Left lung (tissue), 4 donors: ENCODE measurements at regions not wholly inside any gene's neighbourhood (a gene's known extent, or its start where the extent isn't known, plus 50 kb on each side); places are given as distances from the start of the nearest gene placed in this dataset.
A peak's percentile ranks its signal among the peaks of the same experiment; 100 is the strongest.

Source experiments
- ATAC-seq: fragments of 200-7000 bp; cut with Tn5 transposase; one replicate; pipeline ENCODE4 v1.9.1; 2020; ENCODE audit warnings: moderate library complexity
- DNase-seq, 4 donors: peaks; one replicate each; pipeline ENCODE4 v3.0.0-alpha.2; 2013 to 2020
- H3K27ac ChIP-seq, 2 donors: fragments of 200-600 bp; sonication (generic) in 1 of 2; one replicate each; pipeline versions ENCODE4 v1.5.0 to v1.8.0; 2020 to 2021
- H3K27me3 ChIP-seq, 2 donors: fragments of 200-600 bp; sonication (generic) in 1 of 2; one replicate each; pipeline versions ENCODE4 v1.5.0 to v1.8.0; 2020 to 2021
- H3K36me3 ChIP-seq, 2 donors: fragments of 200-600 bp; sonication (generic) in 1 of 2; one replicate each; pipeline versions ENCODE4 v1.5.0 to v1.8.0; 2020 to 2021
- H3K4me1 ChIP-seq, 2 donors: fragments of 200-600 bp; one replicate each; pipeline ENCODE4 v1.8.0; 2021
- H3K4me3 ChIP-seq, 2 donors: fragments of 200-600 bp; sonication (generic) in 1 of 2; one replicate each; pipeline versions ENCODE4 v1.5.0 to v1.8.0; 2020 to 2021; ENCODE audit warnings: mild to moderate bottlenecking in 1 of 2
- H3K9me3 ChIP-seq, 2 donors: fragments of 200-600 bp; sonication (generic) in 1 of 2; one replicate each; pipeline versions ENCODE4 v1.5.0 to v1.8.0; 2020 to 2021
- intact Hi-C, 2 donors: fragments of 100-400 bp; cut with DNase I; formaldehyde crosslinking; loops; one replicate each; pipeline versions ENCODE4 v1.11.2 to v1.14.2; 2022
- TF ChIP-seq, protein P1 (sequence below), 2 donors: fragments of 200-600 bp; sonication (generic) in 1 of 2; IDR thresholded peaks; one replicate each; pipeline versions ENCODE4 v1.5.0 to v1.8.0; 2021; ENCODE audit warnings: antibody characterized with exemption in 2 of 2
- donor health status: DM: no; HTN: yes; CAD: no.
- donor health status: DM: no; HTN: no; CAD: no.

DNA sequence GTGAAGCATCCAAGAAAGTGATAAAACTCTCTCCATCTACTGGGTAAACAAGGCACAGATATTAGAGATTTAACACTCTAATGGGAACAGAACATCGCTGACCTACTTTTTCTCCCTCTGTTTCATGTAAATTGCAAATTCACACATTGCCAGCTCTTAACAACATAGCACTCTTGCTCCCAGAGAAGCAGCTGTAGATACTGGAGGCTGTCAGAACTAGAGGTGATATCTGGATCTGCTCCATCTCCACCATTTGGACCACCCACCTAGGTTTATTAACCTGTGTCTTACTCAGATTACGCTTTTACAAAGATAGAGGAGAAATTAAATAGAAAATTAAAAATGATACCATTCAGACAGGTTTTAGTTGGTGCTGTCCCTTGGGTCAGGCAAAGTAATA is 289.1 kb upstream of the CRBN start:
- intact Hi-C loops = no loop called here
- no peak overlapping the region for H3K4me3 ChIP-seq
- H3K27me3 ChIP-seq = no peaks in the 10 kb centered on the region
- H3K36me3 ChIP-seq = no peaks in the 10 kb centered on the region
- H3K4me1 ChIP-seq = no peaks in the 10 kb centered on the region
- ATAC-seq (no peak), DNase-seq (no peak)
- TF ChIP-seq, protein P1, sequence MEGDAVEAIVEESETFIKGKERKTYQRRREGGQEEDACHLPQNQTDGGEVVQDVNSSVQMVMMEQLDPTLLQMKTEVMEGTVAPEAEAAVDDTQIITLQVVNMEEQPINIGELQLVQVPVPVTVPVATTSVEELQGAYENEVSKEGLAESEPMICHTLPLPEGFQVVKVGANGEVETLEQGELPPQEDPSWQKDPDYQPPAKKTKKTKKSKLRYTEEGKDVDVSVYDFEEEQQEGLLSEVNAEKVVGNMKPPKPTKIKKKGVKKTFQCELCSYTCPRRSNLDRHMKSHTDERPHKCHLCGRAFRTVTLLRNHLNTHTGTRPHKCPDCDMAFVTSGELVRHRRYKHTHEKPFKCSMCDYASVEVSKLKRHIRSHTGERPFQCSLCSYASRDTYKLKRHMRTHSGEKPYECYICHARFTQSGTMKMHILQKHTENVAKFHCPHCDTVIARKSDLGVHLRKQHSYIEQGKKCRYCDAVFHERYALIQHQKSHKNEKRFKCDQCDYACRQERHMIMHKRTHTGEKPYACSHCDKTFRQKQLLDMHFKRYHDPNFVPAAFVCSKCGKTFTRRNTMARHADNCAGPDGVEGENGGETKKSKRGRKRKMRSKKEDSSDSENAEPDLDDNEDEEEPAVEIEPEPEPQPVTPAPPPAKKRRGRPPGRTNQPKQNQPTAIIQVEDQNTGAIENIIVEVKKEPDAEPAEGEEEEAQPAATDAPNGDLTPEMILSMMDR (IDR thresholded peaks at IDR 0.05) = no peak
- no peak overlapping the region for H3K27ac ChIP-seq
- no peaks in the 10 kb centered on the region for H3K9me3 ChIP-seq

GRCh38 chr3:3464131-3464530 is 284.6 kb upstream of the CRBN start:
- intact Hi-C loops = no loop called here
- H3K27ac ChIP-seq = no peak overlapping the region
- no peak overlapping the region for H3K4me3 ChIP-seq
- TF ChIP-seq, protein P1 (IDR thresholded peaks at IDR 0.05) = no peak
- ATAC-seq (no peak), DNase-seq (no peak)
- H3K9me3 ChIP-seq = no peaks in the 10 kb centered on the region
- H3K36me3 ChIP-seq = no peaks in the 10 kb centered on the region
- no peaks in the 10 kb centered on the region for H3K27me3 ChIP-seq
- H3K4me1 ChIP-seq = no peaks in the 10 kb centered on the region

DNA sequence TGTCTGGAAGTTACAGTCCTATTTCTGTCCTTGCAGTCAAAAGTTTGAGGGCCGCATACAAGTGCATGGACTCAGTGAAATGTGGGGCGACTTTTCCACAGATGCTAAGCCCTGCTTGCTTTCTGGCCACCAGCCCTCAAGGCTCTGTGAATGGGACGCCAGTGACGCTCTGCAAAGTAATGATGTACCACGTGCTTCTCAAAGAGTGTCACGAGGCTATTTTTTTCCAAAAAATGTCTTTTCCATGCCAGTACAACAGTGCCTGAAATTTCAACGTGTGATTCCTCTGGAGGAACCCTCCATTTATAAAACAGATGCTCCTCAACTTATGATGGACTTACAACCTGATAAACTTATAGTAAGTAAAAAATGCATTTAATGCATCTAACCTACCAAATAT is 281.8 kb upstream of the CRBN start:
- Histone ChIP-seq H3K27me3 (no peaks in the 10 kb centered on the region), H3K36me3 (no peaks in the 10 kb centered on the region), H3K4me3 (no peak overlapping the region), H3K9me3 (no peaks in the 10 kb centered on the region), H3K4me1 (no peaks in the 10 kb centered on the region), H3K27ac (no peak overlapping the region)
- intact Hi-C loops = no loop called here
- ATAC-seq = no peak
- no peak for DNase-seq
- TF ChIP-seq, protein P1 (IDR thresholded peaks at IDR 0.05) = no peak

GRCh38 chr3:3448468-3448867 is 269.0 kb upstream of the CRBN start:
- intact Hi-C loops = no loop called here
- Histone ChIP-seq H3K27ac (no peak overlapping the region), H3K36me3 (no peaks in the 10 kb centered on the region), H3K9me3 (no peaks in the 10 kb centered on the region), H3K4me3 (no peak overlapping the region), H3K4me1 (no peaks in the 10 kb centered on the region), H3K27me3 (no peaks in the 10 kb centered on the region)
- no peak for ATAC-seq
- no peak for DNase-seq
- TF ChIP-seq, protein P1 (IDR thresholded peaks at IDR 0.05) = no peak

GRCh38 chr3:3447641-3448040 is 268.1 kb upstream of the CRBN start:
- intact Hi-C loops = no loop called here
- TF ChIP-seq, protein P1 (IDR thresholded peaks at IDR 0.05) = no peak
- H3K36me3 ChIP-seq = no peaks in the 10 kb centered on the region

More at GRCh38 chr3:3447641-3448040, 268.1 kb upstream of the CRBN start:
- no peaks in the 10 kb centered on the region for H3K27me3 ChIP-seq
- no peak overlapping the region for H3K4me3 ChIP-seq
- H3K27ac ChIP-seq = no peak overlapping the region
- ATAC-seq (peak; percentile 71), DNase-seq (no peak)
- H3K4me1 ChIP-seq = no peaks in the 10 kb centered on the region
- no peaks in the 10 kb centered on the region for H3K9me3 ChIP-seq
